ENCODE measurements at regions not wholly inside any gene's neighbourhood (a gene's known extent, or its start where the extent isn't known, plus 50 kb on each side); places are given as distances from the start of the nearest gene placed in this dataset.
"Not testable (repeated sequence)": the region's sequence is repeated elsewhere in the genome, so short reads cannot be mapped to it uniquely, and the experiment has no call there.

DNA sequence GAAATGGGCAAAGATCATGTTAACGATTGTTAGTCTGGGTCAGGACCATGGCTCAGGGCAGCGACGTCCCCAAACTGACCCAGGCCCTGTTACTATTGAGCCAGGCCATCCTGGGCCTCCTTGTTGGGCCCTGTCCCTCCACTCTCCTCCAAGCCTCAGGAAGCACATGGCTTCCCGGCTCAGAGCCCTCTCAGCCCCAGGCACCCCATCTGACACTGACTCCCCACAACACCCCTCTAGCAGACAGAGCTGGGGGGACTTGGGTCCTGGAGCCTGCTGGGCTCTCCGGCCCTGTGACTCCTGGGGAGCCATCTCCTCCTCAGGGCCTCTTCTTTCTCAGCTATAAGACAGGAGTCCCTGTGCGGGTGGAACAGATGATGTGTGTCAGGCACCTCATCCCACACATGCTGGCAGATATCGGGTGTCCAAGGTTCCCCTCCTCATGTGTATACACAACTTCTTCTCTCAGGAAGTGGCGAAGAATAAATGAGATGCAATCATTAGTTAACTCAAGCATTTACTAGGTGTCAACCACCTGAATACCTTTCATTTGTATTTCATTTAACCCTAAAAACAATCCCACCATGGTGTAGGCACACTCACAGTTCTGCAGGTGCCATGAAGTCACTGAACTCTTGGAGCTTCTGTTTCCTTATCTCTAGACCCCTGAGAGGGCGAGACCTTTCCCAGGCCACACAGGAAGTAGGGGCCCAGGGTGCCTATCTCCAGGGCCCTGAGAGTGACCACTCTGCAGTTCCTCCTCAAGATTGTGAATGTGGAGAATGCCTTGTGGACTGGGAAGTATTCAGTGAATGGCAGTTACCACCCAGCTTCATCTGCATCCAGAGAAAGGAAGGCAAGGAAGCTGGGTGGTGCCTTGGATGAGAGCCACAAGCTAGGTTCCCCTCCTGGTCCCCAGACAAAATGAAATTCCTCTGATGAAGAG, 282.5 kb upstream of the TLE3 start:
- intact Hi-C loops (cut with micrococcal nuclease), result no loop called here

DNA sequence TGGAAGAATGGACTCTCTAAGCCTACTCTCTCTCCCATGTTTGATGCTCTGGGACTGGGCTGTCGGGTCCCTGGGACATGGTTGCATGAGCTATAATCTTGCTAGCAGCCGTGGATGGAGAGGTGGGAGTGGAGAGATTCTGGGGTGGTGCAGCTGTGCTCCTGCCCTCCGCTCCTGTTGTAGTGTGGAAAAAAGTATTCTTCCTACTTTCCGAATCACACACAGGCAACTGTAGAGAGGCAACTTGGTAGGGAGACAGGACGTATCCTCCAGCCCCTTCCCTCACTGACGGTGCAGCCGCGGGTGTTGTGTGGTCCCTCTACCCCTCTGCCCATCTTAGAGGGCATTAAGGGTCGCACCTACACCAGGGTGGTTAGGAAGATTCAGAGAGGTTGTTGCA, 281.4 kb upstream of the TLE3 start:
- intact Hi-C loops (cut with micrococcal nuclease), result no loop called here

DNA sequence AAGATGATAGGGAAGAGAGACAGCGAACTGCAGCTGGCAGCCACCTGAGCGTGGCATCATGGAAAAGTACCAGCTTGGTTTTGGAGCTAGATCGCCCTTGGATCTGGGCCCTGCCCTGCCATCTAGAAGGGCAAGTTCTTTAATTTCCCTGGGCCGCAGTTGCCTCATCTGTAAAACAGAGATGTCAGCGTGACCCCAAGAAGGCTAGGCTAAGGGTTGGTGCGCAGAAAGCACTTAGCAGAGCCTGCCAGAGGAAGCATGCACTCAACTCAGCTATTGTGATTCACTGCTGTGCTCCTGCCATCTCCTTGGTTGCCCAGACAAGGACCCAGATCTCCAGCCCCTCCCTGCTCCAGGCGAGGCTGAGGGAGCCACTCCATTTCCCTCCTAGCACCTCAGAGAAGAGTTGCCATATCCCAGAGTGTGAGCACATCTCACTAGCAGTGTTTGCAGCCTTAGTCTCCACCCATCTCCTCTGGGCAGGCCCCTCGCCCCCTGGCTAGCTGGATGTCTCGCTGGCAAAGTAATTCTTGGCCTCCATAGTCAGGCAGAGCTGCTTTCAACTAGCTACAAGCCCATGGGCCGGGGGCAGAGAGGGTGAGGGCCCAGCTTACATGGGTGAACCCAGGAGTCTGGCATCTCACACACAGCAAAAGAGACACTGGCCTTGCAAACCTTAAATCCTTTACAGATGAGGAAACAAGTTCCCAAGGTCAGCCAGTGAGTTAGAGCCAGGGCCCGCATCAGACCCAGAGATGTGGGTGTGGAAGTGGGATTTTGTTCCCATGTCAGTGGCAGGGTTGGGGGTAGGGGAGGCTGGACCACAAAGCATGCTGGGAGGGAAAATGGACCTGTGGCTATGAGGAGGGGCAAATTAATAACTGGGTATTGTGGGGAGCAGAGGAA, 280.7 kb upstream of the TLE3 start:
- intact Hi-C loops (cut with micrococcal nuclease), result no loop called here

DNA sequence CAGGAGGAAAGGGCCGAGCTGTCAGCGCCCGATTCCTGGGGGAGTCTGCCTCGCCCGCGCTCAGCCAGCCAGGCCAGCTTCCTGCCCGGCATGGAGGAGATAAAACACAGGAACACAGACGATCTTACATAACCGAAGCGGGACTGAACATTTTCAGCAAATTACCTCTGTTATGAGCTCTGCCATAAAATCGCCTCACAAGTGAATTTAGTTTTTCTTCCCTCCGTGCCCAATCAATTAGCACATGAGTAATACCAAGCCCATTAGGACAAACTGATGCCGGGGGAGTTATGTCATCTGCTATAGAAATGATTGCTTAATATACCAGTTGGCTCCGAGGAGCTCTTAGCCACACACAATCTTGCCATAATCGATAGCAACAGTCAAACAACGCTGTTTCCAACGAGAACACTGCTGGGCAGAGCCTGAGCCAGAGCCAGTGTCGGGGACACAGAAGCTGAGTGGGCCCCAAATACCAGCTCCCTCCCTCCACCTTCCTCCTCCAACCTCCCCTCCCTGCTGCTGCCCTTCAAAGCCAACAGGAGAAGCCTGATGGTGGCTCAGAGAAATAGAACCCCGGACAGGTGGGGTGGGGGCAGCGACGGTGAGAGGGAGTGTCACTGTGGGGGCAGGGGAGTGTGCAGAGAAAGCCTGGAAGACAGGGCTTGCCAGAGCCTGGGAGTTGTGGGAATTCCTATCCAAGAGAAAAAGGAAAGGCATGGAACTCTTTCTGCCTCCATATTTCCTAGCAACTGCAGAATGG, 279.4 kb upstream of the TLE3 start:
- intact Hi-C loops (cut with micrococcal nuclease), result no loop called here

DNA sequence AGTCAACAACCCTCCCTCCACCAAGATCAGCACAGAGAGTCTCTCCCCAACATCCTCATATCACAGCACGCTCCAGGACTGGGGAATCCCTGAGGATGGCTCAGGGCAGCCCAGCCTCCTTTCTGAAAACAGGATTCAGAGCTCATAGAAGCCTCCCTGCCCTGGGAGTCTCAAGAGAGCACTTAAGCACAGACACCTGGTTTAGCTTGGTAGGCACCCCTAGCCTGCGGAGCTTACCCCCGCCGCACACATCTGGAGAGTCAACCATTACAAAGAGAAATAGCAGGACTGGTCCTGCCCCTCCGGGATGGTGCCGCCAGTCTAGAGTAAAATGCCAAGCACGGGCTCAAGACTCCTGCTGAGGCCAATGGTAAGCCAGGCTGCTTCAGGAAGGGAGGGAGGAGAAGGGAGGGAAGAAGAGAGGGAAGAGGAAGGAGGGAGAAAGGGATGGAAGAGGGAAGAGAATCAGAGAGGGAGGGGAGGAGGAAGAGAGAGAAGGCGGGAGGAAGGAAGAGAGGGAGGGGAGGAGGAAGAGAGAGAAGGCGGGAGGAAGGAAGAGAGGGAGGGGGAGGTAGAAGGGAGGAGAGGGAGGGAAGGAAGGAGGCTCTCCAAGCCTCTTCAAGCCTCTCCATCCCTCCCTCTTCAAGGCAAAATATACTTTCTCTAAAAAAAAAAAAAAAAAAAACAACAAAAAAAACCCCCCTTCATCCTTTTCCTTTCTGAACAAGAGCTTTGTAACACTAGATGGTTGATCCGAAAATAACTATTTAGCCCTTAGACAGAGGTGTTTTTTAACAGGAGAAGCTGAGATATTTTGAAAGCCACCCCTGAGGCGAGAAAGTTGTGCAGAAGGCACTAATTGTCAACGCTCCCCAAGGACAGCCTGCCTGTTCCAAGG, 278.6 kb upstream of the TLE3 start:
- intact Hi-C loops (cut with micrococcal nuclease), result no loop called here

DNA sequence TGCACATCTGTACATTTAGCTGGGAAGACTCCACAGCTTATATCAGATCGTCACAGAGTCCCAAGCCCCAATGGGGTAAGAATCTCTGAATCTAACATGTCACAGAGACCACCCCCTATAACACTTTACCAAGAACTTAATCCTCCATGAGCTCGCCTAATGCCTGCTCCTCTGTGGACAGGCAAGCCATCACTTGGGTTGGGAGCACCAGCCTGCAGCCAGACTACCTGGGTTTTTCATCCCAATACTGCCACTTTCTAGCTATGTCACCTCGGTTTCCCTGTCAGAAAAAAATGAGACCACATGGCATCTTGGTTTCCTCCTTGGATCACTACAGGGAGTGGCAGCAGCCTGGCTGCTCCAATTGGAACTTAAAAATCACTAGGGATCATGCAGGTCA, 277.9 kb upstream of the TLE3 start:
- intact Hi-C loops (cut with micrococcal nuclease), result no loop called here

DNA sequence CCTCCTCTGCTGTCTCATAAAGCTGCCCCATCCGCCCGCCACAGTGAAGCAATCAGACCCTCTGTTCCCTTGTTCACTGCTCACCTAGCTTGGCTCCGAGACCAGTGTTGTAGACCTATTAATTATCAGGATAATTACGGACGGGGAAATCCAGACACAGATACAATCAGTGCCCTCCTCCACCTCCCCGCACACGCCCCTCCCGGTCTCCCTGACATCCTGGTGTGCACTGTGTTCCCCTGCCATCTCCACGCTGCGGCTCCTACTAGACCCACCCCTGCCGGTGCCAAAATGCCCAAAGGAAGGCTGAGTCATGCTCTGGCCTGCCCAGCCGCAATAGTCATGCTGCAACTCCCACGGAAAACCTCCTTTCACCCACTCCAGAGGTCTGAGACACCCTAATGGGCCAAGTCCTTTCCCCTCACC, 277.3 kb upstream of the TLE3 start:
- intact Hi-C loops (cut with micrococcal nuclease), result no loop called here

DNA sequence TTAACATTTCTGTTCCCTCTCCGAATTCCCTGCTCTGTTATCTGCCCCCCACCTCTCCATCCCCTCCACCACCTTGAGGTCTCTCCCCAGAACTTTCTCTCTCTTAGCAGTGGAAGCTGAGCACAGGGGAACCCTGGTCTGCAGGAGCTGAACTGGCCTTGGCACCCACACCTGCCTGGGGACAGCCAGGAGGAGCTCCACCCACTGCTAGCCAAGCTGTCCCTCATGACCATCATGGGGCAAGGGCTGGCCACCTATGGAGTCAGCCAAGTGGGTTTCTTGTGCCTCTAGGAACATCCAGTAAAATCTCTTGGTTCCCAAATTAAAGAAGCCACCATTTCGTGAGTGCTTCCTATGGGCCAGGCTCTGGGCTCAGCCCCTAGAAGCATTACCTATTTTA, 276.4 kb upstream of the TLE3 start:
- intact Hi-C loops (cut with micrococcal nuclease), result no loop called here

DNA sequence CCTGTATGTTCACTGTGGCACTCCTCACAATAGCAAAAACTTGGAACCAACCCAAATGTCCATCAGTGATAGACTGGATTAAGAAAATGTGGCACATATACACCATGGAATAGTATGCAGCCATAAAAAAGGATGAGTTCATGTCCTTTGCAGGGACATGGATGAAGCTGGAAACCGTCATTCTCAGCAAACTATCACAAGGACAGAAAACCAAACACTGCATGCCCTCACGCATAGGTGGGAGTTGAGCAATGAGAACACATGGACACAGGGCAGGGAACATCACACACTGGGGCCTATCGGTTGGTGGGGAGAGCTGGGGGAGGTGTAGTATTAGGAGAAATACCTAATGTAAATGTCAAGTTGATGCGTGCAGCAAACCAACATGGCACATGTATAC, 275.7 kb upstream of the TLE3 start:
- intact Hi-C loops (cut with micrococcal nuclease), result not testable (repeated sequence)

DNA sequence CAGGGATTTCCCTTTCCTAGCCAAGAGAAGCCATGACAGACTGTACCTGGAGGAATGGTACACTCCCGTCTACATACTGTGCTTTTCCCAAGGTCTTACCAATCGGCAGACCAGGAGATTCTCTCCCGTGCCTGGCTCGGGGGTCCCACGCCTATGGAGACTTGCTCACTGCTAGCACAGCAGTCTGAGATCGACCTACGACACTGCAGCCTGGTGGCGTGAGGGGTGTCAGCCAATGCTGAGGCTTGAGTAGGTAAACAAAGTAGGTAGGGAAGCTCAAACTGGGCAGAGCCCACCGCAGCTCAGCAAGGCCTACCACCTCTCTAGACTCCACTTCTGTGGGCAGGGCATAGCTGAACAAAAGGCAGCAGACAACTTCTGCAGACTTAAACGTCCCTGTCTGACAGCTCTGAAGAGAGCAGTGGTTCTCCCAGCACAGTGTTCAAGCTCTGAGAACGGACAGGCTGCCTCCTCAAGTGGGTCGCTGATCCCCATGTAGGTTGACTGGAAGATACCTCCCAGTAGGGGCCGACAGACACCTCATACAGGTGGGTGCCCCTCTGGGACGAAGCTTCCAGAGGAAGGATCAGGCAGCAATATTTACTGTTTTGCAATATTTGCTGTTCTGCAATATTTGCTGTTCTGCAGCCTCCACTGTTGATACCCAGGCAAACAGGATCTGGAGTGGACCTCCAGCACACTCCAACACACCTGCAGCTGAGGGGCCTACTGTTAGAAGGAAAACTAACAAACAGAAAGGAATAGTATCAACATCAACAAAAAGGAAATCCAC, 270.4 kb upstream of the TLE3 start:
- intact Hi-C loops (cut with micrococcal nuclease), result not testable (repeated sequence)

DNA sequence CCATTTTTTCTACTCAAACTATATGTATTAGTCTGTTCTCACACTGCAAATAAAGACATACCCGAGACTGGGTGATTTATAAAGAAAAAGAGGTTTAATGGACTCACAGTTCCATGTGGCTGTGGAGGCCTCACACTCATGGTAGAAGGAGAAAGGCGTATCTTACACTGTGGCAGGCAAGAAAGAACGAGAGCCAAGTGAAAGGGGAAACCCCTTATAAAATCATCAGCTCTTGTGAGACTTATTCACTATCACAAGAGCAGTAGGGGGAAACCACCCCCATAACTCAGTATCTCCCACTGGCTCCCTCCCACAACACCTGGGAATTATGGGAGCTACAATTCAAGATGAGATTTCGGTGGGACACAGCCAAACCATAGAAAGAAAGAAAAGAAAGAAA, 266.3 kb upstream of the TLE3 start:
- intact Hi-C loops (cut with micrococcal nuclease), result not testable (repeated sequence)

DNA sequence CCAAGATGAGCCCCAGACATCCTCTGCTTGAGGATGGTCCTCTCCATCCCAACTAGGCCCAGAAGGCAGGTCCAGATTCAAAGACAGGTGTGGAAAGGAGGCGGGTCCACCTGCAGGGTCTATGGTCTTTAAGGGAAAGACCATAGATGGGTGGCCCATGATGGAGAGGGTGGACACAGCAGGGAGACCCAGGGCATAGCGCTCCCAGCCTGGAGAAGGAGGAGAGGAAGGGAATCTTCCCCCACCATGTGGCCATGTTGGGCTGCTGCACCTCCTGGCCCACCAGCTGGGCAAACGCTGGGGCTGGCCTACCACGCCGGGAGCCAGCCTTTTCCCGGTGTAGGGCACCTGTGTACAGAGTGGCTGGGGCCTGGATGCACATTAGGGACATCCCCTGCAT, 265.2 kb upstream of the TLE3 start:
- intact Hi-C loops (cut with micrococcal nuclease), result no loop called here

DNA sequence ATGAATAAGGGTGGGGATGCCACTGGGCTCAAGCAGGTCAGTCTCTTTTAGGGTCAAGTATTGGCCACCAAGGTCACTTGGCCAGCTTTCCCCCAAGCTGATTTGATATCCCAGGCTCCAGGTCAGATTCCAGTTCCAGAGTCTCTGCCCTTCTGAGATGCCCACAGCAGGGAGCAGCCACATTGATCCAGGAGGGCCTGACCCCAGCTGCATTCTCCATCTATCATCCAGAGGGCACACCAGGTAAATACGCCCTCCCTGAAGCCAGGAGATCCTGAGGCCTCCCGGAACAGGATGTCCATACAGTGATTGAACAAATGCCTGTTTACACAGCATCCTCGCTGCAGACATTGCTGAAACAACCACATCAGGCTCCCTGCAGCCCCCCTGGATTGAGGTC, 264.6 kb upstream of the TLE3 start:
- intact Hi-C loops (cut with micrococcal nuclease), result no loop called here

DNA sequence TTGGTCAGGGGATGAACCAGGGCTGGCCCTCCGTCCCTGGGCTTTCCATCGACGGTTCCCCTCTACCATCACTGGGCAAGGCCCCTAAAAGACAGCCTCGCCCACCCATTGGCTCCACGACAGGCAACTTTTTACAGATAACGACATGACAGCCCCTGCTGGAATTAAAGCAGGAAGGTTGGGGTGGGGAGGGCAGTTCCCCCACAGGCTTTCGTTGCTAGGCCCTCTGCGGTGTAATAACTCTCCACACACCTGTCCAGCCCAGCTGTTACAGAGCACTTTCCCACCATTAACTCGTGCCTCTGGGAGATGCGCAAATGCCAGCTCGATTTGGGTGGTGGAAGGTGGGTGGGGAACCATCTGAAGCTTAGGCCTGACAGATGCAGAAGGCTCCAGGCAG, 264.2 kb upstream of the TLE3 start:
- intact Hi-C loops (cut with micrococcal nuclease), result no loop called here

DNA sequence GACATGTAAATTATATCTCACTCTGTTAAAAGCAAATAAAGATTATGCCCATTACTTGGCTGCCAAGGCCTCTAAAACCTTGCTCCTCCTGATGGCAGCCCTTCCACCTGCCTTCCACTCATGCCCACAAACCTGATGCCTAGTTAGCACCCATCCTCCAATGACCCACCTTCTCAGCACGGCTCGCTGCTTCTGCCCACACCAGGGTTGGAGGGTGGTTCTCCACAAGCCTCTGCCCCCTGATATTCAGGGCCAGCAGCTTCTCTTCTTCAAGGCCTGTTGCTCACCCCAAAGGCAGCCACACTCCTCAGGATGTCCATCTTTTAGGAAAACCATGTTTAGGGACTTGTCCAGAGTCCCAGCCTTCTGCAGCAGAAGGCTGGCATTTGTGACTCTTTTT, 263.4 kb upstream of the TLE3 start:
- intact Hi-C loops (cut with micrococcal nuclease), result no loop called here

DNA sequence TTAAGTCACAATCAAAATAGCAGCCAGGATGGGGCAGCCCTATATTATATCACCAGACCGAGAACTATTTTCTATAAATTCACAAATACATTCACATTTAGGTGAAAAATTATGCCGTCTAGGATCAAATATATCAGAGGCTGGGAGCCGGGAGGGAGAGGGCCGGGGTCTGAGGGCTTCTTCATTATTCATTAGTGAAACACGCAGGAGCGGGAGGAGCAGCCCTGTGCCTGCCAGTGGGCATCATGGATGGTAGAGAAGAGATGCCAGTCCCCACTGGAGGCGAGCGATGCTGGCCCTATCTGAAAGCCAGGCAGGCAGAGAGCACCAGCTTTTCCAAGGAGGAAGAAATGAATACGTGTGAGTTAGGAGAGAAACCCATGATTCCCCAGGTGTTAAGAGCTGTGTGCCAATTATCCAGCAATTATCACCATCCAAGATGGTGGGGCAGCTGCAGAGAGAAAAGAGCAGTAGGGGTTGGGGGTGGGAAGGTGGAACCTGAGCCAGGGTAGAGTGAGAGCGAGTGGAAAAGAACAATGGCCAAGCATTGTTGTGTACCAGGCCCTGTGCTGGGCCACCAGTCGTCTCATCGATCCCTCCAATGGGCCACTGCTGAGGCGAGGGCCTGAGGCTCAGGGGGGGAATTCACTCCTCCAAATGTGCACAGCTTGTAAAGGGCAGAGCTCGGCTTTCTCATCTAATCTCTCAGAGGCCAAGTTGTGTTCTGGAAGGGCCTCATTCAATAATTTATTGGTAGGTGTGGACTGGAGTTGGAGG, 261.3 kb upstream of the TLE3 start:
- intact Hi-C loops (cut with micrococcal nuclease), result no loop called here

DNA sequence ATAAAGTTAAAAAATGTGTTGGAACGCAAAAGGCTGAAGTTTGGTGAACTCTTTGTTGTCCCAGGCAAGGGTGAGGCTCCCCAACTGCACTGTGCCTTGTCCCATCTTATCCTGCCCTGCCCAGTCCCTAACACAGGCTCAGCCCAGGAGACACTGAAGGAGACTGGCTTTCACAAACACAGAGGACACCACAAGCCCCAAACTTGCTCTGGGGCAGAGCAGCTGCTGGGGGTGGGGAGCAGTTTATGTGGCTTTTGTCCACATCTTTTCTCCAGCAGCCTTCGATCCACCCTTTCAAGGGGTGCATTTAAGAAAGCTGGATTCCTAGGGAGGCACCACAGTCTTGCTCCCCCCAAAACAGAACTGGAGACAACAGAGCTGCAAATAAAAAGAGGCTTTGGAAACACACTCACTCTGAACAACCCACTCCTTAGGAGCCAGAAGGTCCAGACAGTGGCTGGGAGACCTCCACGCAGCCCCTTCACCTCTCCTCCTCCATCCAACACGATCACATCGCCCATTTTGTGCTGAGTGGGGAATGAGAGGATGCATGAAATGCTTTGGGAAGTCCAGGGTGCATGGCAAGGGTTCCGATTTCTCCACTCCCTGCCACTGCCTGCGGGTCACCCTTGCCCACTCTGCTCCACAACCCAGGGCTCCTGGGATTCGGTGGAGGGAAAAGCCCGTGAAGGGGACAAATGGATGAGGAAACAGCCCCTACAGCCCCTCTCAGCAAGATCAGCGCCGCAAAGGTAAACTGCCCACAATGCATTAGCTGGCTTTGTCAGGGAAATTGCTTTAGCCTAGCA, 260.5 kb upstream of the TLE3 start:
- intact Hi-C loops (cut with micrococcal nuclease), result no loop called here

DNA sequence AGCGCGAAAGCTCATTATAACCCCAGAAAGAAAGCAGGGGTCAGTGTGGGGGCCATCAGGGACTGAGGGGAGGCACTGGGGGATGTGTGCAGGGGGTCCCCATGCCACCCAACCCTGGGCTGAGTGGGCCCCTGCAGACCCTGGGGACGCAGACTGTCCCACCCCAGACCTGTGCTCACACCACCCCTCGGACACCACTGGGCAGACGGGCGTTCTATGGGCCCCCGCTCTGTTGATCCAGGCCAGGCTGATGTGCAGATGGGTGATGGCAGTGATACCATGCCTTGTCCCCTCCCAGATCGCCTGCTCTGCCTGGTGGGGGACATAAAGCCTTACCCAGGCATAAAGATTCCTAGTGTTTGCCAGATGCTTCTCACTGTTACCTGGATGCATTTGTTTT, 259.7 kb upstream of the TLE3 start:
- intact Hi-C loops (cut with micrococcal nuclease), result no loop called here

Data from T-helper 2 cell treated with Interferon-gamma antibody and Interleukin-4, amounts not matched to agents 100 ng/mL and 5 ng/mL, for 36 hours (primary cell).